Calu3 (cell line): ENCODE measurements at regions not wholly inside any gene's neighbourhood (a gene's known extent, or its start where the extent isn't known, plus 50 kb on each side); places are given as distances from the start of the nearest gene placed in this dataset.

ENCODE experiments used
- BruUV-seq: library from RNA; stranded (reverse); fragments of 400-500 nt; replicated peaks from 2 replicates; lab custom pipeline; 2021; lab: Mats Ljungman, UMichigan
- CTCF ChIA-PET: fragments of 300-600 bp; sonication (Branson Sonifier 250); formaldehyde crosslinking; loops from one replicate; lab custom pipeline; 2022; ENCODE audit warnings: antibody characterized with exemption; lab: Charles Lee
- DNase-seq: peaks from one replicate; pipeline ENCODE4 v3.0.0; 2022
- H3K27ac Mint-ChIP-seq: one replicate; pipeline ENCODE4 v1.8.0; 2022; ENCODE audit warnings: mixed read lengths; ENCODE audit not compliant: unreplicated experiment
- H3K27me3 Mint-ChIP-seq: one replicate; pipeline ENCODE4 v1.8.0; 2022; ENCODE audit warnings: mixed read lengths; ENCODE audit not compliant: unreplicated experiment
- H3K36me3 Mint-ChIP-seq: one replicate; pipeline ENCODE4 v1.8.0; 2022; ENCODE audit warnings: mild to moderate bottlenecking, moderate library complexity, mixed read lengths; ENCODE audit not compliant: insufficient read depth, unreplicated experiment
- H3K4me1 Mint-ChIP-seq: one replicate; pipeline ENCODE4 v1.8.0; 2022; ENCODE audit warnings: mild to moderate bottlenecking, low read depth, mixed read lengths; ENCODE audit not compliant: unreplicated experiment
- H3K4me3 Mint-ChIP-seq: one replicate; pipeline ENCODE4 v1.8.0; 2022; ENCODE audit warnings: mild to moderate bottlenecking, low read depth, moderate library complexity, mixed read lengths; ENCODE audit not compliant: unreplicated experiment
- H3K9me3 Mint-ChIP-seq: one replicate; pipeline ENCODE4 v1.8.0; 2022; ENCODE audit warnings: low read depth, mixed read lengths; ENCODE audit not compliant: unreplicated experiment
- intact Hi-C: fragments of 100-400 bp; cut with micrococcal nuclease; formaldehyde crosslinking; loops from one replicate; pipeline ENCODE4 v1.10.0; 2022; ENCODE audit not compliant: unreplicated experiment
- TF ChIP-seq, protein P1 (sequence below): fragments of 200-600 bp; IDR thresholded peaks from one replicate; pipeline ENCODE4 v1.8.0; 2022; ENCODE audit warnings: antibody characterized with exemption; ENCODE audit not compliant: unreplicated experiment

DNA sequence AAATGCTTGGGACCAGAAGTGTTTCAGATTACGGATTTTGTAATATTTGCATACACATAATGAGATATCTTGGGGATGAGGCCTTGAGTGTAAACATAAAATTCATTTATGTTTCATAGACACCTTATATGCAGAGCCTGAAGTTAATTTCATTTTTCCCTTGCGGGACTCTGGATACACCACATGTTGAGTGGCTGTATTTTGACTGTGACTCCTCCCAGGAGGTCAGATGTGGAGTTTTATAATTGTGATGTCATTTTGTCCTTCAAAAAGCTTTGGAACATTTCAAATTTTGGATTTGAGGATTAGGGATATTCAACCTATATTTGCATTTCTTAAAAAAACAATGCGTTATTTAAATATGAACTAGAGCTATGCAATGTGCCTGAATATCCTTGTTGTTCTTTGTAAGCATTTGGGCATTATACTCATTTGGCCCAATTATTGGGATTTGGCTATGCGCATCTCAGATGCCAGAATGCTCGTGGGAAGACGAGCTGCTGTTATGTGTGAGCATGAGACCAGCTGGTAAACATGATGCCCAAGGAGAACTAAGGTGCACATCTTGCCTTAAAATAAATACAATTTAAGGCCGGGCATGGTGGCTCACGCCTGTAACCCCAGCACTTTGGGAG is 223.0 kb upstream of the STS start:
- TF ChIP-seq, protein P1, sequence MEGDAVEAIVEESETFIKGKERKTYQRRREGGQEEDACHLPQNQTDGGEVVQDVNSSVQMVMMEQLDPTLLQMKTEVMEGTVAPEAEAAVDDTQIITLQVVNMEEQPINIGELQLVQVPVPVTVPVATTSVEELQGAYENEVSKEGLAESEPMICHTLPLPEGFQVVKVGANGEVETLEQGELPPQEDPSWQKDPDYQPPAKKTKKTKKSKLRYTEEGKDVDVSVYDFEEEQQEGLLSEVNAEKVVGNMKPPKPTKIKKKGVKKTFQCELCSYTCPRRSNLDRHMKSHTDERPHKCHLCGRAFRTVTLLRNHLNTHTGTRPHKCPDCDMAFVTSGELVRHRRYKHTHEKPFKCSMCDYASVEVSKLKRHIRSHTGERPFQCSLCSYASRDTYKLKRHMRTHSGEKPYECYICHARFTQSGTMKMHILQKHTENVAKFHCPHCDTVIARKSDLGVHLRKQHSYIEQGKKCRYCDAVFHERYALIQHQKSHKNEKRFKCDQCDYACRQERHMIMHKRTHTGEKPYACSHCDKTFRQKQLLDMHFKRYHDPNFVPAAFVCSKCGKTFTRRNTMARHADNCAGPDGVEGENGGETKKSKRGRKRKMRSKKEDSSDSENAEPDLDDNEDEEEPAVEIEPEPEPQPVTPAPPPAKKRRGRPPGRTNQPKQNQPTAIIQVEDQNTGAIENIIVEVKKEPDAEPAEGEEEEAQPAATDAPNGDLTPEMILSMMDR = no peak
- Mint-ChIP-seq H3K9me3 (peaks cover 9% of the 10 kb centered on the region), H3K36me3 (no peaks in the 10 kb centered on the region), H3K4me1 (no peaks in the 10 kb centered on the region), H3K27me3 (no peaks in the 10 kb centered on the region), H3K4me3 (no peak overlapping the region), H3K27ac (no peak overlapping the region)
- intact Hi-C loops = no loop called here
- no peak for DNase-seq
- no TSS peak for BruUV-seq
- CTCF ChIA-PET = no interaction called here

DNA sequence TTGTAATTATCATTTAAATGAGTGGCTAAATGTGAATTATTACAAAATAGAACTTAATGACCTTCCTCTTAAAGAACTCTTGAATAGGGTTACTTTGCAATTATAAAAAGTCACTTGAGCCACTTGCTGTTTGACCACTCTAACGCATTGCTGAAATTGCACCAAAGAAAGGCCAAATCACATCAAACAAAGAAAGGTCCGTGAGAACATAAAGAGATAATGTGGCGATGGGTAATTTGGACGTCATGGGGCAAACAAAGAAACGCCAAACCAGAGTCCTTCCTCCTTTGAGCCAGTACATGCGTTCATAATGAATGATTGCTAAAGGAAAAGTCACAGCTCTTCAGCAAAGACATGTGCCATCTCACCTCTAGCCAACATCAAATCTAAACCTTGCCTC is 229.8 kb upstream of the STS start:
- no peak overlapping the region for H3K4me3 Mint-ChIP-seq
- H3K9me3 Mint-ChIP-seq = peaks cover 7% of the 10 kb centered on the region
- no peaks in the 10 kb centered on the region for H3K4me1 Mint-ChIP-seq
- CTCF ChIA-PET = no interaction called here
- no peak overlapping the region for H3K27ac Mint-ChIP-seq
- BruUV-seq = no TSS peak
- TF ChIP-seq, protein P1 = no peak
- H3K27me3 Mint-ChIP-seq = no peaks in the 10 kb centered on the region
- no peaks in the 10 kb centered on the region for H3K36me3 Mint-ChIP-seq
- DNase-seq = no peak
- intact Hi-C loops = no loop called here

DNA sequence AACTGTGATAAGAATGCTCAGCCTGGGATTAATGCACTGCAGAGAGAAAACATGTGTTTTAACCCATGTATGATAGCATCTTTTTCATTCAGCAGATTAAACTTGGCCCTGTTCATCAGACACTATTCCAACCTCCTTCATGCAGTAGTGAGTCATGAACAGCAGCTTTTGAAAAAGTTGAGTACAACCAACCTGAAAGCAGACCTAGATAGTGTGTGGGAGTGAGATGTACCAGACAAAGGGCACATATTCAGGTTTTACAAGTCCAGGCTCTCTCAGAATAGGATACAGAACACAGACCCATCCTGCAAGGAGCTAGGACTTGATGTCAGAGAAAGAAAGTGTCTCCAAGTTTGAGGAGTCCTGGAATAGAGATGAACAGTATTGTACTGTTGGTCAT is 237.3 kb upstream of the STS start:
- no peak overlapping the region for H3K27ac Mint-ChIP-seq
- intact Hi-C loops = no loop called here
- no peaks in the 10 kb centered on the region for H3K36me3 Mint-ChIP-seq
- H3K9me3 Mint-ChIP-seq = peaks cover 10% of the 10 kb centered on the region
- no peaks in the 10 kb centered on the region for H3K27me3 Mint-ChIP-seq
- no peak overlapping the region for H3K4me3 Mint-ChIP-seq
- no peak for DNase-seq
- no TSS peak for BruUV-seq
- CTCF ChIA-PET = no interaction called here
- H3K4me1 Mint-ChIP-seq = no peaks in the 10 kb centered on the region
- TF ChIP-seq, protein P1 = no peak

DNA sequence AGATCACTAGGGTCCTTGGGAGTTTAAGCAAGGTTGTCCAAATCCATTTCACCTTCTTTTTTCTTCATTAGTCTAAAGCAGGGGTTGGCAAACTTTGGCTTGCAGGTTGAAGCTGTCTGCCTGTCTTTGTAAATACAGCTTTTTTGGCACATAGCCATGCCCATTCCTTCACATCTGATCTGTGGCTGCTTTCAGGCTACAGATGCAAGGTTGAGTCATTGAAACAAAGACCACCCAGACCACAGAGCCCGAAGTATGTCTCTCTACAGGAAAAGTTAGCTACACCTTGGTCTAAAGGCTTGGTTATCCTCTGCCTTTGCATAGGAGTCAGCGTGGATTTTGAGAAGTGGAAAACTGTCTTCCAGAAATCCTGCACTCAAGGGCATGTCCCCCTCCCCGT is 238.1 kb upstream of the STS start:
- Mint-ChIP-seq H3K36me3 (no peaks in the 10 kb centered on the region), H3K27ac (no peak overlapping the region), H3K27me3 (no peaks in the 10 kb centered on the region), H3K9me3 (peaks cover 15% of the 10 kb centered on the region), H3K4me3 (no peak overlapping the region), H3K4me1 (no peaks in the 10 kb centered on the region)
- CTCF ChIA-PET = no interaction called here
- DNase-seq = no peak
- intact Hi-C loops = no loop called here
- no TSS peak for BruUV-seq
- TF ChIP-seq, protein P1 = no peak
